UCSD-AML1 (cell line): ENCODE measurements at regions not wholly inside any gene's neighbourhood (a gene's known extent, or its start where the extent isn't known, plus 50 kb on each side); places are given as distances from the start of the nearest gene placed in this dataset.
"Not testable (repeated sequence)": the region's sequence is repeated elsewhere in the genome, so short reads cannot be mapped to it uniquely, and the experiment has no call there.

ENCODE experiments used
- DNase-seq: peaks from one replicate; lab custom pipeline; 2025; ENCODE audit not compliant: unreplicated experiment; lab: John Stamatoyannopoulos, UW

- DNase-seq: no peak
Measured at GRCh38 chr20:48007351-48007750, 222.1 kb upstream of the SULF2 start.

DNA sequence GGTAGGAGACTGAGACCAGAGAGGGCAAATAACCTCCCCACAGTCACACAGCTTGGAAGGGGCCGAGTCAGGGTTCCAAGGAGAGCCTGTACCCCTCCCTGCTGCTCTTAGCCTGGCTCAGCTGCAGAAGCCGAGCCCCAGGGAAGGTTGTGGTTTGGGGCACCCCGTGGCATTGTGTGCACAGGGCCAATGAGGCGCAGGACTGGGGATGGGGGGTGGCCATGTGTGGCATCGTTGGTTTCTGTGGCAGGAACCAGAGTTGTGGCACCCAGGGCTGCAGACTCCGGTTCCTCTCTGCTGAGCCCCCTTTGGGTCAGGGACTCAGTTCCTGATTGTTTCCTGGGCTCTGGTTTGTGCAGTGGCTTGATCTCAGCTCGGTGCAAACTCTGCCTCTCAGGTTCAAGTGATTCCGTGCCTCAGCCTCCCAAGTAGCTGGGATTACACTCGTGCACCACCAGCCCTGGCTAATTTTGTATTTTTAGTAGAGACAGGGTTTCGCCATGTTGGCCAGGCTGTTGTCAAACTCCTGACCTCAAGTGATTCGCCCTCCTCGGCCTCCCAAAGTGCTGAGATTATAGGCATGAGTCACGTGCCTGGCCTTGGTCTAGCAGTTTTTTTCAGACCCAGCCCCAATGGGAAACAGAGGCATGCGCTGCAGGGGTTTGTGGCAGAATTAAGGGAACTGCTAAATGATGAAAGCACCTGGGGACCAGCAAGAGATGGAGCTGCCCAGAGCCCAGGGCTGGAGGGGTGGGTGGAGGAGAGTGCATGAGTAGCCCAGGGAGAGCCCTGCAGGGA is 221.0 kb upstream of the SULF2 start:
- no peak for DNase-seq

DNA sequence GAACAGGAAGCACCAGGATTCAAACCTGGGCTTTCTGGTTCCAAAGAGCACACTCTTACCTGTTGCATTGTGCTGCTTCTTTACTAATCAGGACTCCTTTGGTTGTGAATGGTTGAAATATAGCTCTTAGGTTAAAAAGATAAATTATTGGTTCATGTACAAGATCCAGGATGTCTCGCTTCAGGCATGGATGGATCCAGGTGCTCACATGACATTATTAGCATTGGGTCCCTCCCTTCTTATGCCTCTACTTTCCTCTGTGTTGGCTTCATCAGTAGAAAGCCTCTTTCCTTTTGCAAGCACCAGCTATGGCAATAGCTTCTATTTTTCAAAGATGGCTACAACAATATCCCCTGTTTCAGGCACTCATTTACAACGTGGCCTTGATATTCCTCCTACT is 217.7 kb upstream of the SULF2 start:
- DNase-seq: no peak

- no peak for DNase-seq
Measured at GRCh38 chr20:48002517-48002970, 217.3 kb upstream of the SULF2 start.

DNA sequence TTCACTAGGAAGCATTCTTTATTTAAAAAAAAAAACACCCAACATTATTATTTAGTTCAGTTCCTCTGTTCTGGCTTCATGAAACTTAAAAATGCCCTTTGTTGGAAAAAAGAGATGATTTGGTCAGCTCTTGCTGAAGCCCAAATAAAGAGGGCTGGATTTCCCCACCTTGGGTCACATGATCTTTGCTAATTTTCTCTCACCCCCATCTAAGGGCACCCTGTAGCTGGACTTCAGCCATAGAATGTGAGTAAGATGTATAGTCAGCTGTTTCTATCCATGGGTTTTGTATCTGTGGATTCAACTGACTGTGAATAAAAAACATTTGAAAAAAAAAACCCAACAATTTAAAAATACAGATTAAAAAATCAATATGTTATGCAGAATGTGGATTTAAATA is 213.9 kb upstream of the SULF2 start:
- DNase-seq: no peak

- DNase-seq: no peak
Measured at GRCh38 chr20:47998736-47999135, 213.5 kb upstream of the SULF2 start.

GRCh38 chr20:47995661-47996060 is 210.4 kb upstream of the SULF2 start:
- DNase-seq: no peak

DNA sequence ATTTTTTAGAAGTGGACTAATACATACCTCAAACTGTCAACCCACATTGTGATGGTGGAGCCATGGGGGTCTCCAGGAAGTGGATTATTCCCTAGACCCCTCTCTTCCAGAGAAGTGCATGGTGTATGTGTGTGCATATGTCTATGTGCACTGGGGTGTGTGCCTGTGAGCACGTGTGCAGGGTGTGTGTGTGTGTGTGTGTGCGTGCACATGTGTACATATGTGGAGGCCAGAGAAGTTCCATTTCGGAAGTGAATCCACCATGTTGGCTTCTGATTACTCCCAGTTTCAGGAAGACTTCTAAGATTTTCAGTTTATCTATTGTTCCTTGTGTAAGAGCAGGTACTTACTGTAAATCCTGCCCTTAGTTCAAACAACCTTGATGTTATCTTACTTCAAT is 208.5 kb upstream of the SULF2 start:
- no peak for DNase-seq

DNA sequence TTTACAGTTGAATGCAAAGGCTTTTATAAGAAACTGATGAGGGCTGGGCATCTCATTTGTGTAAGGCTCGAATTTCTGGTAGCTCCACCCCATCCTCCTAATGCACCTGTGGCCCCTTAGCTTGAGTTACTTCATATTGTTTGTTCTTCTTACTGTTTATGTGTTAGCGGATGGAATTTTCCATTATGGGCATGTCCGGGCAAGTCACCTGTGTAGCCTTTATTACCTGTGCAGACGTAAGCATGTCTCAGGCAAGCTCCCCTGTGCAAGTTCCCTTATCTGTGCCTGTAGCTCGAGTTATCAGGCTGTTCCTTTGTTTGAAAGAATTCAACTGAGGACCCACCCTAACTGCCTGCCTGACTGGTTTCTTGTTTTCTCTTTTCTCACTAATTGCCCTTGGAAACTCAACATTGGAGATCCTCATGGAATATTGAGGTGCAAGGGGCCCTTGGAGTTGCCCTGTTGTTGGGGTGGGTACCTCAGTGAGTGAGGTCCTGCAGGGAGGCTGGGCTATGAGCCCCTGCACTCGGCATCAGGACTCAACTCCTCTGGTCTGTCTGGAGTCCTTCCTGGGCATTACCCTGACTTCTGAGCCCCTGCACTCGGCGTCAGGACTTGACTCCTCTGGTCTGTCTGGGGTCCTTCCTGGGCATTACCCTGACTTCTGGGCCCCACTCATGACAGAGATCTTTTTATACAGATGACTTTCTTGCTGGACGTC is 207.9 kb upstream of the SULF2 start:
- no peak for DNase-seq

DNA sequence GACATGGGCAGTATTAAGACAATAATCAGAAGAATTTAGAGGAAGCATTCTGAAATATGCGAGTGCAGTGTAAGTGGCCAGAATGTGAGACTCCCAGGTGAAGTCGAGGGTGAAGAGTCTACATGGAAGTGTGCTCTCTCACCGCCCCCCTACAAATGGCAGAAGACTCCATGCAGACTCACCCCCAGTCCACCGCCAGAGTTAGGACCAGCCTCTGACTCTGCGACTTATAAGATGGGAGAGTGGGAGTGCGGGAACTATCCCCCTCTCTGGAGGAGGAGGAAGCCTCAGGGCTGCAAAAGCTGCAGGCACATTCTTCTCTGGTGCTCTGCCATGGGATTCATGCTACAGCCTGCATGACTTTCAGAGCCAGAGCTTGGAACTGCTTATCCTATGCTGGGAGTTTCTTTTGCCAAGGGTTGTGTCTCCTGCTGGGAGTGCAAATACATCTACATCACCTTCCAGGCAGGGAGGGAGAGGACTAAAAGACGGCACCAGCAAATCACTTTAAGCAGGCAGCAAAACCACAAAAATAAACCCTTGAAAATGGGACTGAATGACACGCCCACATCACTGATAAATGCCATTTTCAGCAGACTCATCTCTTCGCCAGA is 206.7 kb upstream of the SULF2 start:
- DNase-seq: no peak

GRCh38 chr20:47990507-47991150 is 205.3 kb upstream of the SULF2 start:
- DNase-seq: no peak

GRCh38 chr20:47989957-47990356 is 204.7 kb upstream of the SULF2 start:
- DNase-seq: no peak

GRCh38 chr20:47988676-47989075 is 203.4 kb upstream of the SULF2 start:
- DNase-seq: no peak

GRCh38 chr20:47985092-47985850 is 200.0 kb upstream of the SULF2 start:
- no peak for DNase-seq

GRCh38 chr20:47984437-47984836 is 199.2 kb upstream of the SULF2 start:
- DNase-seq: no peak

DNA sequence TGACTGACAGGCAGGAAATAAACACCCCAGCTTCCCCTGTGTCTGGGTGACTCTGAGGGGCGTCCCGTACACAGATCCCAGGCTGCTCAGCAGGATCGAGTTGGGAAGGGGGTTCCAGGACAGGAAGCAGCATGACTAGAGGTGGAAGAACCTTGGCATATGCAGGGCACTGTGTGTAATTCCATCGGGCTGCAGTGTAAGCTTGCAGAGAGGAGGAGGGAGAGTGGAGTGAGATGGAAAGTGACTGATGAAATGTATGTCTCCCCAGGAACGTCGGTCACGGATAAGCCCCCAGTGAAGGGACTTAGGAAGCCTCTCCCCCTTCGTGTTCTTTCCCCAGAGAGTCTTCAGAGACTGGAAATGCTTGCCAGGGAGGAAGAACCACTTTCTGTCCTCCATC is 198.4 kb upstream of the SULF2 start:
- DNase-seq: not testable (repeated sequence)

- no peak for DNase-seq
Measured at GRCh38 chr20:47982574-47983360, 197.5 kb upstream of the SULF2 start.

- no peak for DNase-seq
Measured at GRCh38 chr20:47981222-47981621, 195.9 kb upstream of the SULF2 start.

DNA sequence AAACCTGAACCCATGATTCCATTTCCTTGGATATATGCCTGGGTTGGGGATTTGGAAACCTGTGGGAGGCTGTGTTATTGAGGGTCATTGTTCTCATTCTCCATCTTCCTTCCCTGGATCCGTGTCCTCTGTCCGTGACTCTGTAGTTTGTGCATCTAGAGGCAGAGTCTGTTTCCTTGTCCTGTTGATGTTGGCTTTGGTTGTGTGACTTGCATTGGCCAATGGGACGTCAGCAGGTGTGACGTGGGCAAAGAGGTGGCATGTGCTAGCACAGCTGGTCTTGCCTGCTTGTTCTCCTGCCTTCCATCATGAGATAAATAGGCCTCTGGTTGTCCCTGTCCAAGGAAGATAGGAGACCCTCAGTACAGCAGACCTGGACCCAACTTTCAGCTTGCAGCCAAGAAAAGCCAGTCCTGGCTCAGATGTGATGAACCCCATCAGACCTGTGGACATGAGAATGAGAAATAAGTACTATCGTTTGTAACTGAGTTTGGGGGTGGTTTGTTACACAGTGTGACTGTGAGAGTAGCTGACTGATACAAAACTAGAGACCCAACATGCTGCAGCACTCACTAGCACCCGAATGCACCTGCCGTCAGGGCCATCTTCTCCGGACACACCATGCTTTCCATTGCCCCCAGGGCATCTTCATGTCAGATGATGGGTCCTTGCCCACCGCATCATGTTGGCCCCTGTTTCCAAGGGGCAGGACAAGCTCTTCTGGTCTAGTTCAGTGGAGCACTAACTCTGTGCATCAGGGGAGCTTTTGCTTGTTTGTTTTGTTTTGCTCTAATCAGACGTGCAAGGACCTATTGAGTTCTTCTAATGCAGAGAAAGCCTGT is 195.3 kb upstream of the SULF2 start:
- no peak for DNase-seq
